ENCODE measurements at regions not wholly inside any gene's neighbourhood (a gene's known extent, or its start where the extent isn't known, plus 50 kb on each side); places are given as distances from the start of the nearest gene placed in this dataset.

GRCh38 chr9:29806937-29807618 is 2233.8 kb upstream of the C9orf72 start:
- H3K4me3 Mint-ChIP-seq, result no peak overlapping the region
- H3K27me3 Mint-ChIP-seq, result no peaks in the 10 kb centered on the region
- no peaks in the 10 kb centered on the region for H3K36me3 Mint-ChIP-seq
- DNase-seq (no peak), ATAC-seq (no peak)
- POLR2A ChIA-PET, result no interaction called here
- no peak overlapping the region for H3K27ac Mint-ChIP-seq
- H3K9me3 Mint-ChIP-seq, result peaks cover 0 to 21% (median 16%) of the 10 kb centered on the region in 9 donors
- H3K4me1 Mint-ChIP-seq, result no peaks in the 10 kb centered on the region

GRCh38 chr9:29816954-29817703 is 2243.8 kb upstream of the C9orf72 start:
- DNase-seq, result no peak
- POLR2A ChIA-PET, result no interaction called here

GRCh38 chr9:29822458-29822857 is 2249.2 kb upstream of the C9orf72 start:
- H3K9me3 Mint-ChIP-seq, result peaks cover 7 to 49% (median 35%) of the 10 kb centered on the region in 9 donors

More at GRCh38 chr9:29816954-29817703, 2243.8 kb upstream of the C9orf72 start:
- no peak for ATAC-seq
- Mint-ChIP-seq H3K36me3 (peaks cover 0 to 5% (median 0%) of the 10 kb centered on the region in 3 donors), H3K27ac (no peak overlapping the region), H3K9me3 (peaks cover 13 to 39% (median 28%) of the 10 kb centered on the region in 9 donors), H3K27me3 (no peaks in the 10 kb centered on the region), H3K4me3 (no peak overlapping the region), H3K4me1 (no peaks in the 10 kb centered on the region)

GRCh38 chr9:29826421-29826820 is 2253.1 kb upstream of the C9orf72 start:
- no peak for DNase-seq
- Mint-ChIP-seq H3K9me3 (peaks cover 3 to 27% (median 15%) of the 10 kb centered on the region in 9 donors), H3K27ac (no peak overlapping the region), H3K4me1 (no peaks in the 10 kb centered on the region), H3K4me3 (no peak overlapping the region), H3K27me3 (no peaks in the 10 kb centered on the region), H3K36me3 (peaks cover 0 to 7% (median 0%) of the 10 kb centered on the region in 3 donors)
- POLR2A ChIA-PET, result no interaction called here
- ATAC-seq, result no peak

More at GRCh38 chr9:29822458-29822857, 2249.2 kb upstream of the C9orf72 start:
- Mint-ChIP-seq H3K4me3 (no peak overlapping the region), H3K36me3 (peaks cover 0 to 12% (median 0%) of the 10 kb centered on the region in 3 donors), H3K27me3 (no peaks in the 10 kb centered on the region), H3K27ac (no peak overlapping the region), H3K4me1 (no peaks in the 10 kb centered on the region)
- POLR2A ChIA-PET, result no interaction called here
- ATAC-seq (no peak), DNase-seq (no peak)

GRCh38 chr9:29830821-29831220 is 2257.5 kb upstream of the C9orf72 start:
- Mint-ChIP-seq H3K27me3 (no peaks in the 10 kb centered on the region), H3K4me3 (no peak overlapping the region), H3K36me3 (peaks cover 0 to 7% (median 0%) of the 10 kb centered on the region in 3 donors), H3K9me3 (peaks cover 0 to 14% (median 9%) of the 10 kb centered on the region in 9 donors), H3K27ac (no peak overlapping the region), H3K4me1 (no peaks in the 10 kb centered on the region)
- DNase-seq (no peak), ATAC-seq (no peak)
- POLR2A ChIA-PET, result no interaction called here

- no peaks in the 10 kb centered on the region for H3K36me3 Mint-ChIP-seq
- no peaks in the 10 kb centered on the region for H3K27me3 Mint-ChIP-seq
- no peak for ATAC-seq
- no peak for DNase-seq
- POLR2A ChIA-PET, result no interaction called here
- no peaks in the 10 kb centered on the region for H3K4me1 Mint-ChIP-seq
- peaks cover 0 to 7% (median 0%) of the 10 kb centered on the region in 9 donors for H3K9me3 Mint-ChIP-seq
- no peak overlapping the region for H3K4me3 Mint-ChIP-seq
- no peak overlapping the region for H3K27ac Mint-ChIP-seq
Measured at GRCh38 chr9:29838491-29839020, 2265.3 kb upstream of the C9orf72 start.

- Mint-ChIP-seq H3K36me3 (no peaks in the 10 kb centered on the region), H3K4me3 (no peak overlapping the region), H3K4me1 (no peaks in the 10 kb centered on the region), H3K9me3 (peaks cover 0 to 17% (median 2%) of the 10 kb centered on the region in 9 donors), H3K27me3 (no peaks in the 10 kb centered on the region), H3K27ac (no peak overlapping the region)
- DNase-seq (no peak), ATAC-seq (no peak)
- POLR2A ChIA-PET, result no interaction called here
Measured at GRCh38 chr9:29844251-29844650, 2271.0 kb upstream of the C9orf72 start.

GRCh38 chr9:29850664-29851063 is 2277.4 kb upstream of the C9orf72 start:
- no peak overlapping the region for H3K4me3 Mint-ChIP-seq
- no peak overlapping the region for H3K27ac Mint-ChIP-seq
- DNase-seq (no peak), ATAC-seq (no peak)
- no peaks in the 10 kb centered on the region for H3K27me3 Mint-ChIP-seq
- H3K4me1 Mint-ChIP-seq, result no peaks in the 10 kb centered on the region
- POLR2A ChIA-PET, result no interaction called here
- peaks cover 0 to 5% (median 0%) of the 10 kb centered on the region in 9 donors for H3K9me3 Mint-ChIP-seq
- H3K36me3 Mint-ChIP-seq, result no peaks in the 10 kb centered on the region

- ATAC-seq (no peak), DNase-seq (no peak)
- POLR2A ChIA-PET, result no interaction called here
- no peaks in the 10 kb centered on the region for H3K27me3 Mint-ChIP-seq
- H3K36me3 Mint-ChIP-seq, result no peaks in the 10 kb centered on the region
- H3K4me3 Mint-ChIP-seq, result no peak overlapping the region
- peaks cover 0 to 9% (median 0%) of the 10 kb centered on the region in 9 donors for H3K9me3 Mint-ChIP-seq
- no peak overlapping the region for H3K27ac Mint-ChIP-seq
- H3K4me1 Mint-ChIP-seq, result no peaks in the 10 kb centered on the region
Measured at GRCh38 chr9:29861803-29862202, 2288.5 kb upstream of the C9orf72 start.

GRCh38 chr9:29865764-29866313 is 2292.6 kb upstream of the C9orf72 start:
- Mint-ChIP-seq H3K36me3 (no peaks in the 10 kb centered on the region), H3K27ac (no peak overlapping the region), H3K4me1 (no peaks in the 10 kb centered on the region), H3K9me3 (peaks cover 0 to 16% (median 6%) of the 10 kb centered on the region in 9 donors), H3K4me3 (no peak overlapping the region), H3K27me3 (no peaks in the 10 kb centered on the region)
- ATAC-seq (peak in 1 of 2 donors; percentile 65), DNase-seq (peak in 2 of 10 donors; percentile 27 to 32)
- POLR2A ChIA-PET, result no interaction called here

GRCh38 chr9:29866556-29866955 is 2293.3 kb upstream of the C9orf72 start:
- Mint-ChIP-seq H3K27ac (no peak overlapping the region), H3K36me3 (no peaks in the 10 kb centered on the region), H3K9me3 (peaks cover 0 to 16% (median 7%) of the 10 kb centered on the region in 9 donors), H3K27me3 (no peaks in the 10 kb centered on the region), H3K4me3 (no peak overlapping the region), H3K4me1 (no peaks in the 10 kb centered on the region)
- DNase-seq, result peak in 1 of 10 donors; percentile 18
- peak in 1 of 2 donors; percentile 43 for ATAC-seq
- POLR2A ChIA-PET, result no interaction called here

- Mint-ChIP-seq H3K4me1 (no peaks in the 10 kb centered on the region), H3K9me3 (peaks cover 0 to 15% (median 5%) of the 10 kb centered on the region in 9 donors), H3K36me3 (no peaks in the 10 kb centered on the region), H3K27me3 (no peaks in the 10 kb centered on the region), H3K27ac (no peak overlapping the region), H3K4me3 (no peak overlapping the region)
- ATAC-seq, result no peak
- no peak for DNase-seq
- POLR2A ChIA-PET, result no interaction called here
Measured at GRCh38 chr9:29873579-29873978, 2300.3 kb upstream of the C9orf72 start.

- DNase-seq (no peak), ATAC-seq (no peak)
- no peak overlapping the region for H3K27ac Mint-ChIP-seq
- no peaks in the 10 kb centered on the region for H3K4me1 Mint-ChIP-seq
- H3K4me3 Mint-ChIP-seq, result no peak overlapping the region
- H3K36me3 Mint-ChIP-seq, result no peaks in the 10 kb centered on the region
- peaks cover 0 to 9% (median 0%) of the 10 kb centered on the region in 9 donors for H3K9me3 Mint-ChIP-seq
- H3K27me3 Mint-ChIP-seq, result no peaks in the 10 kb centered on the region
- POLR2A ChIA-PET, result no interaction called here
Measured at GRCh38 chr9:29875547-29875946, 2302.3 kb upstream of the C9orf72 start.

All from naive thymus-derived CD8-positive, alpha-beta T cell (primary cell).